ENCODE measurements at regions not wholly inside any gene's neighbourhood (a gene's known extent, or its start where the extent isn't known, plus 50 kb on each side); places are given as distances from the start of the nearest gene placed in this dataset.

- ATAC-seq (no peak), DNase-seq (ENCODE audit: low read depth, low spot score) (no peak)
- Histone ChIP-seq H3K4me3 (ENCODE audit: low read depth in 2 of 2, low read length in 2 of 2) (no peak overlapping the region), H3K27me3 (ENCODE audit: control insufficient read depth, insufficient read depth, low read length) (no peaks in the 10 kb centered on the region), H3K9me3 (ENCODE audit: control insufficient read depth, insufficient read depth, low read depth, low read length) (no peaks in the 10 kb centered on the region), H3K36me3 (ENCODE audit: control insufficient read depth, insufficient read depth, low read length) (no peaks in the 10 kb centered on the region), H3K27ac (ENCODE audit: low read length) (no peak overlapping the region), H3K4me1 (ENCODE audit: control insufficient read depth, insufficient read depth, low read length) (no peaks in the 10 kb centered on the region)
- intact Hi-C loops (cut with micrococcal nuclease; ENCODE audit: unreplicated experiment) (no loop called here), in situ Hi-C loops (cut with HindIII; ENCODE audit: low pct_unique_long_range_greater_than_20kb, low sequenced_read_pairs) (no loop called here)
- no TSS peak for BruUV-seq (replicated peaks)
- ChIA-PET POLR2A (no interaction called here), CTCF (no interaction called here)
- TF ChIP-seq CTCF (IDR thresholded peaks at IDR 0.05) (no peak), TCF7L2 (IDR thresholded peaks at IDR 0.05; ENCODE audit: low read depth, low read length) (no peak), SIN3A (IDR thresholded peaks at IDR 0.05; ENCODE audit: borderline replicate concordance, insufficient read depth, low read depth, low read length) (no peak), POLR2AphosphoS5 (IDR thresholded peaks at IDR 0.05; ENCODE audit: low read depth, low read length) (no peak), REST (IDR thresholded peaks at IDR 0.05; ENCODE audit: insufficient read depth in 1 of 2, low read depth in 2 of 2, low read length in 1 of 2) (no peak)
These were observed 311.5 kb downstream of the ATP23 start for GRCh38 chr12:58252914-58253313.

- Histone ChIP-seq H3K27me3 (ENCODE audit: control insufficient read depth, insufficient read depth, low read length) (no peaks in the 10 kb centered on the region), H3K9me3 (ENCODE audit: control insufficient read depth, insufficient read depth, low read depth, low read length) (no peaks in the 10 kb centered on the region), H3K27ac (ENCODE audit: low read length) (no peak overlapping the region), H3K4me1 (ENCODE audit: control insufficient read depth, insufficient read depth, low read length) (no peaks in the 10 kb centered on the region), H3K36me3 (ENCODE audit: control insufficient read depth, insufficient read depth, low read length) (no peaks in the 10 kb centered on the region), H3K4me3 (ENCODE audit: low read depth in 2 of 2, low read length in 2 of 2) (no peak overlapping the region)
- POLR2A ChIA-PET = no interaction called here
- in situ Hi-C loops (cut with HindIII; ENCODE audit: low pct_unique_long_range_greater_than_20kb, low sequenced_read_pairs) = no loop called here
- TF ChIP-seq SIN3A (IDR thresholded peaks at IDR 0.05; ENCODE audit: borderline replicate concordance, insufficient read depth, low read depth, low read length) (no peak), REST (IDR thresholded peaks at IDR 0.05; ENCODE audit: insufficient read depth in 1 of 2, low read depth in 2 of 2, low read length in 1 of 2) (no peak), POLR2AphosphoS5 (IDR thresholded peaks at IDR 0.05; ENCODE audit: low read depth, low read length) (no peak), CTCF (IDR thresholded peaks at IDR 0.05) (no peak), TCF7L2 (IDR thresholded peaks at IDR 0.05; ENCODE audit: low read depth, low read length) (no peak)
- intact Hi-C loops (cut with micrococcal nuclease; ENCODE audit: unreplicated experiment) = no loop called here
- no TSS peak for BruUV-seq (replicated peaks)
- CTCF ChIA-PET = no interaction called here
- ATAC-seq (no peak), DNase-seq (ENCODE audit: low read depth, low spot score) (no peak)
These were observed 312.3 kb downstream of the ATP23 start for GRCh38 chr12:58253663-58254062.

All from Panc1 (cell line).